COR-L47 (cell line): ENCODE measurements at regions not wholly inside any gene's neighbourhood (a gene's known extent, or its start where the extent isn't known, plus 50 kb on each side); places are given as distances from the start of the nearest gene placed in this dataset.
"Not testable (repeated sequence)": the region's sequence is repeated elsewhere in the genome, so short reads cannot be mapped to it uniquely, and the experiment has no call there.

Experiments
- DNase-seq: peaks from one replicate; lab custom pipeline; 2025; lab: John Stamatoyannopoulos, UW

GRCh38 chr2:39487398-39488250 is 50.5 kb upstream of the MAP4K3 start:
- no peak for DNase-seq

GRCh38 chr2:39488450-39488849 is 51.4 kb upstream of the MAP4K3 start:
- no peak for DNase-seq

GRCh38 chr2:39490586-39490985 is 53.5 kb upstream of the MAP4K3 start:
- DNase-seq, result no peak

- DNase-seq, result no peak
These were observed 54.6 kb upstream of the MAP4K3 start for GRCh38 chr2:39491653-39492052.

- DNase-seq, result no peak
These were observed 55.1 kb upstream of the MAP4K3 start for GRCh38 chr2:39492095-39492590.

- DNase-seq, result no peak
These were observed 55.6 kb upstream of the MAP4K3 start for GRCh38 chr2:39492716-39493115.

- no peak for DNase-seq
These were observed 57.7 kb upstream of the MAP4K3 start for GRCh38 chr2:39494784-39495251.

- DNase-seq, result no peak
These were observed 60.2 kb upstream of the MAP4K3 start for GRCh38 chr2:39497082-39497801.

- not testable (repeated sequence) for DNase-seq
These were observed 61.1 kb upstream of the MAP4K3 start for GRCh38 chr2:39498176-39498575.

- no peak for DNase-seq
These were observed 61.7 kb upstream of the MAP4K3 start for GRCh38 chr2:39498786-39499185.

- no peak for DNase-seq
These were observed 62.3 kb upstream of the MAP4K3 start for GRCh38 chr2:39499336-39499735.

- DNase-seq, result no peak
These were observed 64.3 kb upstream of the MAP4K3 start for GRCh38 chr2:39501412-39501811.

- DNase-seq, result no peak
These were observed 66.2 kb upstream of the MAP4K3 start for GRCh38 chr2:39503277-39503676.

GRCh38 chr2:39504790-39505335 is 67.8 kb upstream of the MAP4K3 start:
- no peak for DNase-seq

- DNase-seq, result no peak
These were observed 69.1 kb upstream of the MAP4K3 start for GRCh38 chr2:39506215-39506614.

GRCh38 chr2:39508198-39508597 is 71.1 kb upstream of the MAP4K3 start:
- DNase-seq, result no peak

- no peak for DNase-seq
These were observed 73.1 kb upstream of the MAP4K3 start for GRCh38 chr2:39510140-39510539.

- DNase-seq, result no peak
These were observed 74.1 kb upstream of the MAP4K3 start for GRCh38 chr2:39511219-39511604.

GRCh38 chr2:39511605-39512433 is 74.7 kb upstream of the MAP4K3 start:
- DNase-seq, result no peak

GRCh38 chr2:39512434-39512935 is 75.4 kb upstream of the MAP4K3 start:
- no peak for DNase-seq

GRCh38 chr2:39512941-39513340 is 75.9 kb upstream of the MAP4K3 start:
- DNase-seq, result no peak

GRCh38 chr2:39513641-39514094 is 76.6 kb upstream of the MAP4K3 start:
- peak; percentile 26 for DNase-seq
